IMR-90 (cell line): ENCODE measurements at regions not wholly inside any gene's neighbourhood (a gene's known extent, or its start where the extent isn't known, plus 50 kb on each side); places are given as distances from the start of the nearest gene placed in this dataset.

Source experiments
- ATAC-seq: fragments of 200-7000 bp; cut with Tn5 transposase; 2 replicates; pipeline ENCODE4 v1.9.1; 2020; ENCODE audit warnings: low read depth, mild to moderate bottlenecking, moderate library complexity
- BruUV-seq: library from RNA; stranded (reverse); fragments of 400-500 nt; replicated peaks from 2 replicates; lab custom pipeline; 2021; lab: Mats Ljungman, UMichigan
- CTCF ChIA-PET: fragments of 300-600 bp; formaldehyde crosslinking; extraction: SDS; loops from one replicate; lab custom pipeline; 2021; ENCODE audit warnings: antibody characterized with exemption; lab: Yijun Ruan, JAX
- POLR2A ChIA-PET: fragments of 300-600 bp; sonication (Branson Sonifier 250); formaldehyde crosslinking; loops from one replicate; lab custom pipeline; 2022; ENCODE audit warnings: antibody characterized with exemption; ENCODE audit not compliant: unreplicated experiment; lab: Charles Lee
- DNase-seq: peaks from one replicate; pipeline ENCODE4 v3.0.0; 2013
- H2AFZ ChIP-seq: replicated peaks from 2 replicates; pipeline ENCODE3; 2013; ENCODE audit warnings: low read length, mild to moderate bottlenecking; ENCODE audit not compliant: poor library complexity
- H2AK5ac ChIP-seq: 2 replicates; pipeline ENCODE4 v1.6.1; 2013; ENCODE audit warnings: low read depth, low read length, inconsistent platforms
- H2AK9ac ChIP-seq: replicated peaks from 2 replicates; pipeline ENCODE3; 2013; ENCODE audit warnings: mild to moderate bottlenecking, low read depth, low read length, moderate library complexity; ENCODE audit not compliant: poor library complexity
- H2BK120ac ChIP-seq: 2 replicates; pipeline ENCODE4 v1.6.1; 2013; ENCODE audit warnings: low read depth, low read length, inconsistent platforms
- H2BK15ac ChIP-seq: 3 replicates; pipeline ENCODE4 v1.6.1; 2013; ENCODE audit warnings: low read depth, low read length, inconsistent platforms
- H2BK20ac ChIP-seq: 2 replicates; pipeline ENCODE4 v1.6.1; 2013; ENCODE audit warnings: low read depth, mild to moderate bottlenecking, inconsistent platforms, low read length, moderate library complexity
- H2BK5ac ChIP-seq: 2 replicates; pipeline ENCODE4 v1.6.1; 2013; ENCODE audit warnings: mild to moderate bottlenecking, low read depth, low read length, inconsistent platforms; ENCODE audit not compliant: poor library complexity, severe bottlenecking
- H3K14ac ChIP-seq: replicated peaks from 2 replicates; pipeline ENCODE4 v1.6.1; 2013; ENCODE audit warnings: low read depth, low read length, inconsistent platforms
- H3K18ac ChIP-seq: 2 replicates; pipeline ENCODE4 v1.6.1; 2013; ENCODE audit warnings: low read depth, low read length, control low read depth
- H3K23ac ChIP-seq: 2 replicates; pipeline ENCODE4 v1.6.1; 2013; ENCODE audit warnings: low read depth, low read length, inconsistent platforms
- H3K27ac ChIP-seq: 2 replicates; pipeline ENCODE4 v1.5.1; 2013; ENCODE audit warnings: mild to moderate bottlenecking, control low read depth, low read length; ENCODE audit not compliant: insufficient read depth
- H3K27me3 ChIP-seq: 2 replicates; pipeline ENCODE4 v1.6.1; 2013; ENCODE audit warnings: low read length; ENCODE audit not compliant: control insufficient read depth, insufficient read depth
- H3K36me3 ChIP-seq: 2 replicates; pipeline ENCODE4 v1.6.1; 2013; ENCODE audit warnings: low read length, mixed read lengths; ENCODE audit not compliant: control insufficient read depth, insufficient read depth
- H3K4ac ChIP-seq: 2 replicates; pipeline ENCODE4 v1.6.1; 2013; ENCODE audit warnings: low read depth, low read length, inconsistent platforms
- H3K4me1 ChIP-seq: 2 replicates; pipeline ENCODE4 v1.6.1; 2013; ENCODE audit warnings: low read length, mixed read lengths; ENCODE audit not compliant: control insufficient read depth, insufficient read depth
- H3K4me2 ChIP-seq: 2 replicates; pipeline ENCODE4 v1.6.1; 2013; ENCODE audit warnings: low read depth, mild to moderate bottlenecking, control low read depth, low read length, moderate library complexity
- H3K4me3 ChIP-seq: 2 replicates; pipeline ENCODE4 v1.5.1; 2013; ENCODE audit warnings: low read depth, mild to moderate bottlenecking, control low read depth, low read length, moderate library complexity; ENCODE audit not compliant: insufficient read depth
- H3K56ac ChIP-seq: 2 replicates; pipeline ENCODE4 v1.6.1; 2013; ENCODE audit warnings: low read length, inconsistent platforms; ENCODE audit not compliant: insufficient read depth; ENCODE audit errors: extremely low read depth
- H3K79me1 ChIP-seq, 2 experiments: 2 replicates each; pipeline ENCODE4 v1.6.1; 2013; ENCODE audit warnings: low read length in 2 of 2, inconsistent platforms in 1 of 2, low read depth in 1 of 2
- H3K9ac ChIP-seq: 2 replicates; pipeline ENCODE4 v1.6.1; 2013; ENCODE audit warnings: low read depth, low read length, control low read depth
- H3K9me1 ChIP-seq: 2 replicates; pipeline ENCODE4 v1.6.1; 2013; ENCODE audit warnings: low read length, inconsistent platforms; ENCODE audit not compliant: insufficient read depth
- H3K9me3 ChIP-seq: 2 replicates; pipeline ENCODE4 v1.6.1; 2013; ENCODE audit warnings: low read length; ENCODE audit not compliant: control insufficient read depth, insufficient read depth
- H4K20me1 ChIP-seq: 2 replicates; pipeline ENCODE4 v1.6.1; 2013; ENCODE audit warnings: low read length, inconsistent platforms; ENCODE audit not compliant: insufficient read depth
- H4K5ac ChIP-seq: 2 replicates; pipeline ENCODE4 v1.6.1; 2013; ENCODE audit warnings: mild to moderate bottlenecking, low read depth, low read length, control low read depth
- H4K8ac ChIP-seq, 2 experiments: 2 replicates each; pipeline ENCODE4 v1.6.1; 2013; ENCODE audit warnings: low read depth in 2 of 2, low read length in 2 of 2, control low read depth in 1 of 2, inconsistent platforms in 1 of 2
- H4K91ac ChIP-seq: 2 replicates; pipeline ENCODE4 v1.6.1; 2013; ENCODE audit warnings: low read depth, low read length, inconsistent platforms; ENCODE audit not compliant: insufficient read depth
- BHLHE40 ChIP-seq: fragments of 150-350 bp; IDR thresholded peaks from 2 replicates; pipeline ENCODE4 v1.6.1; 2016; ENCODE audit warnings: mild to moderate bottlenecking, low read depth, low read length
- CEBPB ChIP-seq: IDR thresholded peaks from 2 replicates; pipeline ENCODE4 v1.6.1; 2012; ENCODE audit warnings: low read depth, low read length, improper control_type of control experiment
- CHD1 ChIP-seq: IDR thresholded peaks from 2 replicates; pipeline ENCODE4 v1.6.1; 2012; ENCODE audit warnings: low read depth, low read length, improper control_type of control experiment
- MAFK ChIP-seq: IDR thresholded peaks from 2 replicates; pipeline ENCODE4 v1.6.1; 2012; ENCODE audit warnings: low read depth, low read length, improper control_type of control experiment
- MXI1 ChIP-seq: IDR thresholded peaks from 2 replicates; pipeline ENCODE4 v1.6.1; 2012; ENCODE audit warnings: low read depth, mild to moderate bottlenecking, low read length, moderate library complexity, borderline replicate concordance
- POLR2A ChIP-seq: IDR thresholded peaks from 2 replicates; pipeline ENCODE4 v1.6.1; 2012; ENCODE audit warnings: mild to moderate bottlenecking, low read depth, low read length
- RAD21 ChIP-seq: IDR thresholded peaks from 2 replicates; pipeline ENCODE4 v1.6.1; 2012; ENCODE audit warnings: low read length, improper control_type of control experiment
- RFX5 ChIP-seq: IDR thresholded peaks from 2 replicates; pipeline ENCODE4 v1.8.0; 2012; ENCODE audit warnings: low read depth, mild to moderate bottlenecking, low read length, moderate library complexity
- SMC3 ChIP-seq: fragments of 150-350 bp; IDR thresholded peaks from 2 replicates; pipeline ENCODE4 v1.6.1; 2016; ENCODE audit warnings: low read depth, mild to moderate bottlenecking, antibody characterized with exemption, low read length, moderate library complexity
- WGBS, 2 experiments: methylation state at CpG; one replicate each; pipeline versions ENCODE4 v1.1.5 to v1.1.7; 2013; ENCODE audit warnings: missing lambda C conversion rate in 2 of 2; ENCODE audit not compliant: insufficient read length in 1 of 2; ENCODE audit errors: extremely low coverage in 2 of 2; 5-methylcytosine and 5-hydroxymethylcytosine counted together
- dilution Hi-C: fragments of 300-500 bp; cut with HindIII; formaldehyde crosslinking; loops from one replicate; pipeline ENCODE4 v1.14.3; 2018; ENCODE audit warnings: low sequenced_read_pairs; ENCODE audit not compliant: unreplicated experiment
- in situ Hi-C: fragments of 300-500 bp; cut with MboI; formaldehyde crosslinking; loops from 3 replicates; pipeline ENCODE4 v1.14.3; 2019; ENCODE audit warnings: low sequenced_read_pairs, inconsistent platforms, mixed read lengths
- intact Hi-C: fragments of 100-400 bp; cut with micrococcal nuclease; formaldehyde crosslinking; loops from 2 replicates; pipeline ENCODE4 v1.10.0; 2022
- TF ChIP-seq, protein P1 (sequence below): fragments of 150-350 bp; IDR thresholded peaks from 2 replicates; pipeline ENCODE4 v1.6.1; 2017; ENCODE audit warnings: mild to moderate bottlenecking, antibody characterized with exemption, low read length, low read depth
- TF ChIP-seq, protein P2 (sequence below): fragments of 150-350 bp; IDR thresholded peaks from 2 replicates; pipeline ENCODE4 v1.6.1; 2016; ENCODE audit warnings: low read depth, mild to moderate bottlenecking, low read length, moderate library complexity, borderline replicate concordance
- TF ChIP-seq, protein P3 (sequence below): conservative IDR thresholded peaks from 2 replicates; pipeline ENCODE4 v1.5.1; 2012; ENCODE audit warnings: mild to moderate bottlenecking, low read depth, low read length, improper control_type of control experiment

DNA sequence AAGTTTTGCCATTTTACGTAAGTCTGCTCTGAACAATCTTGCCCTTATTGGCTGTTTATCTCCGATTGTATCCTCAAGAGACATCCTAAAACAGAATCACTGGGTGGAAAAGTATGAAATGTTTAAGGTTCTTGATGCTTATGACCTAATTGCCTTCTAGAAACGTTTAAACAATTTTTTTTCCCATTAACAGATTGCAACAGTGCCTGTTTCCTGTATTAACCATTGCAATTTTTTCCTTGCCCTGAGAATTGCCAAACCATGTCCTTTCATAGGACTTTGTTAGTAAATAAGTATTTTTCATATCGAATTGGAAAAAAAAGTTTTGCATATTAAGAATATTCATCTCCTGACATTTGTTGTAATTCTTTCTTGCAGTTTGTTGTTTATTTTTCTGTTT is 639.8 kb downstream of the INHBA start:
- Histone ChIP-seq H3K4me3 (no peak overlapping the region), H2BK5ac (no peak overlapping the region), H3K27me3 (no peaks in the 10 kb centered on the region), H3K9ac (no peak overlapping the region), H3K4me2 (no peak overlapping the region), H3K27ac (no peak overlapping the region), H4K8ac (no peak overlapping the region; a peak in 1 of 4 replicates), H3K79me1 (no peaks in the 10 kb centered on the region), H3K4ac (no peak overlapping the region), H3K9me1 (0 out of 2 replicates have a peak, but pooled peaks cover 4% of the 10 kb centered on the region), H2AK5ac (no peak overlapping the region), H2BK15ac (no peak overlapping the region), H4K91ac (no peak overlapping the region), H4K5ac (no peak overlapping the region), H2AK9ac (no peak overlapping the region), H2BK20ac (no peak overlapping the region), H2BK120ac (no peak overlapping the region), H3K4me1 (peaks cover 4% of the 10 kb centered on the region; the same call in 1 of the 2 replicates), H2AFZ (no peak overlapping the region), H3K36me3 (no peaks in the 10 kb centered on the region), H3K18ac (no peak overlapping the region), H3K14ac (no peak overlapping the region), H3K9me3 (no peaks in the 10 kb centered on the region), H3K56ac (no peak overlapping the region), H4K20me1 (no peaks in the 10 kb centered on the region), H3K23ac (no peak overlapping the region)
- BruUV-seq: no TSS peak
- TF ChIP-seq CEBPB (no peak), CHD1 (no peak), RFX5 (no peak), SMC3 (no peak), MAFK (no peak), BHLHE40 (no peak), POLR2A (no peak), RAD21 (no peak), MXI1 (no peak)
- TF ChIP-seq, protein P1, sequence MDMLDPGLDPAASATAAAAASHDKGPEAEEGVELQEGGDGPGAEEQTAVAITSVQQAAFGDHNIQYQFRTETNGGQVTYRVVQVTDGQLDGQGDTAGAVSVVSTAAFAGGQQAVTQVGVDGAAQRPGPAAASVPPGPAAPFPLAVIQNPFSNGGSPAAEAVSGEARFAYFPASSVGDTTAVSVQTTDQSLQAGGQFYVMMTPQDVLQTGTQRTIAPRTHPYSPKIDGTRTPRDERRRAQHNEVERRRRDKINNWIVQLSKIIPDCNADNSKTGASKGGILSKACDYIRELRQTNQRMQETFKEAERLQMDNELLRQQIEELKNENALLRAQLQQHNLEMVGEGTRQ: no peak
- TF ChIP-seq, protein P2, sequence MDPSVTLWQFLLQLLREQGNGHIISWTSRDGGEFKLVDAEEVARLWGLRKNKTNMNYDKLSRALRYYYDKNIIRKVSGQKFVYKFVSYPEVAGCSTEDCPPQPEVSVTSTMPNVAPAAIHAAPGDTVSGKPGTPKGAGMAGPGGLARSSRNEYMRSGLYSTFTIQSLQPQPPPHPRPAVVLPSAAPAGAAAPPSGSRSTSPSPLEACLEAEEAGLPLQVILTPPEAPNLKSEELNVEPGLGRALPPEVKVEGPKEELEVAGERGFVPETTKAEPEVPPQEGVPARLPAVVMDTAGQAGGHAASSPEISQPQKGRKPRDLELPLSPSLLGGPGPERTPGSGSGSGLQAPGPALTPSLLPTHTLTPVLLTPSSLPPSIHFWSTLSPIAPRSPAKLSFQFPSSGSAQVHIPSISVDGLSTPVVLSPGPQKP: no peak
- TF ChIP-seq, protein P3, sequence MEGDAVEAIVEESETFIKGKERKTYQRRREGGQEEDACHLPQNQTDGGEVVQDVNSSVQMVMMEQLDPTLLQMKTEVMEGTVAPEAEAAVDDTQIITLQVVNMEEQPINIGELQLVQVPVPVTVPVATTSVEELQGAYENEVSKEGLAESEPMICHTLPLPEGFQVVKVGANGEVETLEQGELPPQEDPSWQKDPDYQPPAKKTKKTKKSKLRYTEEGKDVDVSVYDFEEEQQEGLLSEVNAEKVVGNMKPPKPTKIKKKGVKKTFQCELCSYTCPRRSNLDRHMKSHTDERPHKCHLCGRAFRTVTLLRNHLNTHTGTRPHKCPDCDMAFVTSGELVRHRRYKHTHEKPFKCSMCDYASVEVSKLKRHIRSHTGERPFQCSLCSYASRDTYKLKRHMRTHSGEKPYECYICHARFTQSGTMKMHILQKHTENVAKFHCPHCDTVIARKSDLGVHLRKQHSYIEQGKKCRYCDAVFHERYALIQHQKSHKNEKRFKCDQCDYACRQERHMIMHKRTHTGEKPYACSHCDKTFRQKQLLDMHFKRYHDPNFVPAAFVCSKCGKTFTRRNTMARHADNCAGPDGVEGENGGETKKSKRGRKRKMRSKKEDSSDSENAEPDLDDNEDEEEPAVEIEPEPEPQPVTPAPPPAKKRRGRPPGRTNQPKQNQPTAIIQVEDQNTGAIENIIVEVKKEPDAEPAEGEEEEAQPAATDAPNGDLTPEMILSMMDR: no peak
- POLR2A ChIA-PET: no interaction called here
- CTCF ChIA-PET: interaction anchor here (0.6 kb wide), 1 partner anchor 386 kb away, joined by 3 read pairs; no protein-coding TSS in a partner anchor
- ATAC-seq: no peak
- no CpG with 5 or more reads among the region's 4 CpGs for WGBS, 2 experiments
- DNase-seq: no peak
- intact Hi-C loops (no loop called here), in situ Hi-C loops (no loop called here), dilution Hi-C loops (no loop called here)
